ENCODE measurements at regions not wholly inside any gene's neighbourhood (a gene's known extent, or its start where the extent isn't known, plus 50 kb on each side); places are given as distances from the start of the nearest gene placed in this dataset.

DNA sequence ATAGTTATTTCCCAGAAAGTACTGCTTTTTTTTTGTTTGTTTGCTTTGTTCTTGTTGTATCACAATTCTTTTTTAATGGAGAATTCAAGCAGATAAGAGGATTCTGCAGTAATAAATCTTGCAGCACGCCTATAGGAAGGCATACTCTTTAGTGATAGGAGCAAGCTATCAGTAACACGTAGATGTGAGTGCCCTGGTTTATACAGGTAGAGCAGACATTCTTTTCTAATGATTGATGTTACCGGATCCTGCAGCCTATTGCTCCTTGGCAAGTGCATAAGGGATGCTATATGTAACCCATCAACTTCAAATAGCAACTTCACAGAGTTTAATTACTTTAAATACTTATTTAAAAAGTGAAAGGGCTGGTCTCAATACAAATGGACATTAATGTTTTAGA is 834.2 kb upstream of the GCFC2 start:
- Histone ChIP-seq H3K9ac (ENCODE audit: insufficient read depth, low read length, poor library complexity, severe bottlenecking) (no peak overlapping the region), H3K9me3 (replicated peaks in 1 of 2; ENCODE audit: control insufficient read depth in 1 of 2, insufficient read depth in 1 of 2, low read length in 2 of 2) (no peaks in the 10 kb centered on the region), H3K27me3 (ENCODE audit: control insufficient read depth in 2 of 2, insufficient read depth in 2 of 2, low read length in 2 of 2) (no peaks in the 10 kb centered on the region), H2AFZ (ENCODE audit: insufficient read depth, low read depth, low read length, poor library complexity, severe bottlenecking) (no peak overlapping the region), H3K36me3 (replicated peaks in 1 of 2; ENCODE audit: control insufficient read depth in 1 of 2, insufficient read depth in 2 of 2, low read length in 2 of 2) (no peaks in the 10 kb centered on the region), H3K4me2 (replicated peaks; ENCODE audit: extremely low read depth, low read length, poor library complexity, severe bottlenecking) (no peak overlapping the region), H3K79me2 (ENCODE audit: insufficient read depth, low read length) (no peaks in the 10 kb centered on the region), H4K20me1 (ENCODE audit: insufficient read depth, low read length) (no peaks in the 10 kb centered on the region), H3K4me3 (replicated peaks in 1 of 3; ENCODE audit: low read depth in 2 of 3, low read length in 3 of 3) (no peak overlapping the region), H3K4me1 (ENCODE audit: control insufficient read depth in 1 of 2, insufficient read depth in 2 of 2, low read length in 2 of 2) (no peaks in the 10 kb centered on the region), H3K27ac (ENCODE audit: low read depth in 1 of 2, low read length in 2 of 2) (no peak overlapping the region)
- Mint-ChIP-seq H3K27ac (no peak overlapping the region), H3K4me1 (no peaks in the 10 kb centered on the region), H3K36me3 (no peaks in the 10 kb centered on the region), H3K9me3 (peaks cover 0 to 2% (median 0%) of the 10 kb centered on the region in 7 donors), H3K27me3 (ENCODE audit: low read depth in 3 of 3) (no peaks in the 10 kb centered on the region), H3K4me3 (no peak overlapping the region)
- WGBS (ENCODE audit: insufficient coverage), result no CpG with 5 or more reads among the region's 3 CpGs
- DNase-seq, result no peak
- intact Hi-C loops (cut with micrococcal nuclease), result no loop called here
- no peak for TF ChIP-seq CTCF (IDR thresholded peaks at IDR 0.05)

GRCh38 chr2:76517574-76517909 is 806.8 kb upstream of the GCFC2 start:
- Histone ChIP-seq H3K27me3 (ENCODE audit: control insufficient read depth in 2 of 2, insufficient read depth in 2 of 2, low read length in 2 of 2) (no peaks in the 10 kb centered on the region), H2AFZ (ENCODE audit: insufficient read depth, low read depth, low read length, poor library complexity, severe bottlenecking) (no peak overlapping the region), H4K20me1 (ENCODE audit: insufficient read depth, low read length) (no peaks in the 10 kb centered on the region), H3K4me3 (replicated peaks in 1 of 3; ENCODE audit: low read depth in 2 of 3, low read length in 3 of 3) (no peak overlapping the region), H3K4me1 (ENCODE audit: control insufficient read depth in 1 of 2, insufficient read depth in 2 of 2, low read length in 2 of 2) (no peaks in the 10 kb centered on the region), H3K79me2 (ENCODE audit: insufficient read depth, low read length) (no peaks in the 10 kb centered on the region), H3K36me3 (replicated peaks in 1 of 2; ENCODE audit: control insufficient read depth in 1 of 2, insufficient read depth in 2 of 2, low read length in 2 of 2) (no peaks in the 10 kb centered on the region), H3K9ac (ENCODE audit: insufficient read depth, low read length, poor library complexity, severe bottlenecking) (no peak overlapping the region), H3K4me2 (replicated peaks; ENCODE audit: extremely low read depth, low read length, poor library complexity, severe bottlenecking) (no peak overlapping the region), H3K9me3 (replicated peaks in 1 of 2; ENCODE audit: control insufficient read depth in 1 of 2, insufficient read depth in 1 of 2, low read length in 2 of 2) (no peaks in the 10 kb centered on the region), H3K27ac (ENCODE audit: low read depth in 1 of 2, low read length in 2 of 2) (no peak overlapping the region)
- DNase-seq, result no peak
- Mint-ChIP-seq H3K36me3 (no peaks in the 10 kb centered on the region), H3K4me1 (no peaks in the 10 kb centered on the region), H3K27me3 (ENCODE audit: low read depth in 3 of 3) (no peaks in the 10 kb centered on the region), H3K27ac (no peak overlapping the region), H3K9me3 (peaks cover 0 to 4% (median 2%) of the 10 kb centered on the region in 7 donors), H3K4me3 (no peak overlapping the region)
- no peak for TF ChIP-seq CTCF (IDR thresholded peaks at IDR 0.05)
- WGBS (ENCODE audit: insufficient coverage), result 75% methylated on average over 2 of the region's 3 CpGs
- intact Hi-C loops (cut with micrococcal nuclease), result no loop called here
